ENCODE measurements at regions not wholly inside any gene's neighbourhood (a gene's known extent, or its start where the extent isn't known, plus 50 kb on each side); places are given as distances from the start of the nearest gene placed in this dataset.

DNA sequence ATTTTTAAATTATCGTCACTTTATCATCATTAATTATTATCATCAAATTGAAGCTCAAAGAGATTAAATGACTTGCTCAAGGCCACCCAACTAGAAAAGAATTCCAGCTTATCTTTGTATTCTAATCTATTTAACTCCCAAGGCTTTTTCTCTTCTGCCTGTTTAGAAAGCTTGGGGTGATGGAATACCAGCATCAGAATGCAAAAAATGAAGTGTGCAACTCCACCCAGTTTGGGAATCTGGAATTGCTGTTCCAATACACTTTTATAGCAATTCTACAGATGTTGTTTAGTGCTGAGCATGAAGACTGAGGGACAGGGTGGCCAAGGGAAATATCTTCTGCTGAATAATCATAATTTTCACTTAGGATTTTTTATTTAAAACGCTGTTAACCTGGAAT lies 97.2 kb upstream of the FIBIN start:
- no peak for FAIRE-seq
- H3K4me1 ChIP-seq (ENCODE audit: control insufficient read depth in 3 of 3, insufficient read depth in 2 of 3, low read depth in 1 of 3, low read length in 2 of 3), result no peaks in the 10 kb centered on the region
- H3K27ac ChIP-seq (ENCODE audit: low read depth in 1 of 3, low read length in 2 of 3), result no peak overlapping the region
- no peak for DNase-seq
- H3K36me3 ChIP-seq (ENCODE audit: control insufficient read depth in 3 of 3, insufficient read depth in 2 of 3, low read depth in 1 of 3, low read length in 3 of 3), result no peaks in the 10 kb centered on the region
- no peaks in the 10 kb centered on the region for H3K9me3 ChIP-seq (ENCODE audit: control insufficient read depth in 2 of 2, insufficient read depth in 1 of 2, low read depth in 1 of 2, low read length in 1 of 2)
- WGBS, 3 donors, result 25 to 45% (median 32%) methylated on average over 2 of the region's 2 CpGs
- H3K4me3 ChIP-seq (ENCODE audit: low read depth in 1 of 3, low read length in 3 of 3), result no peak overlapping the region
- H3K27me3 ChIP-seq (ENCODE audit: control insufficient read depth in 3 of 3, insufficient read depth in 3 of 3, low read length in 3 of 3), result no peaks in the 10 kb centered on the region

- no peak overlapping the region for H3K4me3 ChIP-seq (ENCODE audit: low read depth in 1 of 3, low read length in 3 of 3)
- DNase-seq (no peak), FAIRE-seq (no peak)
- no peaks in the 10 kb centered on the region for H3K36me3 ChIP-seq (ENCODE audit: control insufficient read depth in 3 of 3, insufficient read depth in 2 of 3, low read depth in 1 of 3, low read length in 3 of 3)
- no peak overlapping the region for H3K27ac ChIP-seq (ENCODE audit: low read depth in 1 of 3, low read length in 2 of 3)
- no peaks in the 10 kb centered on the region for H3K27me3 ChIP-seq (ENCODE audit: control insufficient read depth in 3 of 3, insufficient read depth in 3 of 3, low read length in 3 of 3)
- no peaks in the 10 kb centered on the region for H3K9me3 ChIP-seq (ENCODE audit: control insufficient read depth in 2 of 2, insufficient read depth in 1 of 2, low read depth in 1 of 2, low read length in 1 of 2)
- no peaks in the 10 kb centered on the region for H3K4me1 ChIP-seq (ENCODE audit: control insufficient read depth in 3 of 3, insufficient read depth in 2 of 3, low read depth in 1 of 3, low read length in 2 of 3)
- whole genome bisulfite sequencing, 3 donors, result 77 to 95% (median 86%) methylated on average over 1 of the region's 1 CpG
Measured at GRCh38 chr11:26898799-26899198, 95.1 kb upstream of the FIBIN start.

- H3K27ac ChIP-seq (ENCODE audit: low read depth in 1 of 3, low read length in 2 of 3), result no peak overlapping the region
Measured at GRCh38 chr11:26901162-26901561, 92.8 kb upstream of the FIBIN start.

GRCh38 chr11:26904132-26904531 lies 89.8 kb upstream of the FIBIN start:
- 76 to 100% (median 87%) methylated on average over 1 of the region's 1 CpG for WGBS, 3 donors
- DNase-seq (no peak), FAIRE-seq (no peak)
- Histone ChIP-seq H3K27me3 (ENCODE audit: control insufficient read depth in 3 of 3, insufficient read depth in 3 of 3, low read length in 3 of 3) (no peaks in the 10 kb centered on the region), H3K27ac (ENCODE audit: low read depth in 1 of 3, low read length in 2 of 3) (no peak overlapping the region), H3K36me3 (ENCODE audit: control insufficient read depth in 3 of 3, insufficient read depth in 2 of 3, low read depth in 1 of 3, low read length in 3 of 3) (no peaks in the 10 kb centered on the region), H3K4me1 (ENCODE audit: control insufficient read depth in 3 of 3, insufficient read depth in 2 of 3, low read depth in 1 of 3, low read length in 2 of 3) (no peaks in the 10 kb centered on the region), H3K9me3 (ENCODE audit: control insufficient read depth in 2 of 2, insufficient read depth in 1 of 2, low read depth in 1 of 2, low read length in 1 of 2) (no peaks in the 10 kb centered on the region), H3K4me3 (ENCODE audit: low read depth in 1 of 3, low read length in 3 of 3) (no peak overlapping the region)

More at GRCh38 chr11:26901162-26901561, 92.8 kb upstream of the FIBIN start:
- Histone ChIP-seq H3K36me3 (ENCODE audit: control insufficient read depth in 3 of 3, insufficient read depth in 2 of 3, low read depth in 1 of 3, low read length in 3 of 3) (no peaks in the 10 kb centered on the region), H3K27me3 (ENCODE audit: control insufficient read depth in 3 of 3, insufficient read depth in 3 of 3, low read length in 3 of 3) (no peaks in the 10 kb centered on the region), H3K9me3 (ENCODE audit: control insufficient read depth in 2 of 2, insufficient read depth in 1 of 2, low read depth in 1 of 2, low read length in 1 of 2) (no peaks in the 10 kb centered on the region), H3K4me1 (ENCODE audit: control insufficient read depth in 3 of 3, insufficient read depth in 2 of 3, low read depth in 1 of 3, low read length in 2 of 3) (no peaks in the 10 kb centered on the region), H3K4me3 (ENCODE audit: low read depth in 1 of 3, low read length in 3 of 3) (no peak overlapping the region)
- DNase-seq (peak in 1 of 2 donors; percentile 2), FAIRE-seq (no peak)
- 57 to 96% (median 67%) methylated on average over 1 of the region's 1 CpG for WGBS, 3 donors

DNA sequence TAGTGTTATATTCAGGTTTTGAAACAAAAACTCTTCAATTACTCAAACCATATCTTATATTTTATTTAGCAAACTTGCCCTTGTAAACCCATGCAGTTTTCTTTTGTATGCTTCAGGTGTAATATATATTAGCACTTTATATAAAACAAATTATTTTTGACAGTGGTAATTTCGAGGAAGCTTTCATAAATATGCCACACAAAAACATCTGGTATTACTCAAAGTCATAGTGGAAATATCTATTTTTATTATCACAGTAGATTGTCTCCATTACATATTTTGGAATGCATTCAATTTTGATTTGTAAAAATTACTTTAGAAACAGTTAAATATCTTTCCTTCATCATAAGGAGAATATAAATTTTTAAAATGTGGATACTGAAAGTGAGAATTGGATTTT lies 89.1 kb upstream of the FIBIN start:
- no peak overlapping the region for H3K4me3 ChIP-seq (ENCODE audit: low read depth in 1 of 3, low read length in 3 of 3)
- 9 to 29% (median 12%) methylated on average over 1 of the region's 1 CpG for WGBS, 3 donors

GRCh38 chr11:26905368-26905767 lies 88.5 kb upstream of the FIBIN start:
- DNase-seq (no peak), FAIRE-seq (no peak)
- Histone ChIP-seq H3K36me3 (ENCODE audit: control insufficient read depth in 3 of 3, insufficient read depth in 2 of 3, low read depth in 1 of 3, low read length in 3 of 3) (no peaks in the 10 kb centered on the region), H3K27ac (ENCODE audit: low read depth in 1 of 3, low read length in 2 of 3) (no peak overlapping the region), H3K4me1 (ENCODE audit: control insufficient read depth in 3 of 3, insufficient read depth in 2 of 3, low read depth in 1 of 3, low read length in 2 of 3) (no peaks in the 10 kb centered on the region), H3K9me3 (ENCODE audit: control insufficient read depth in 2 of 2, insufficient read depth in 1 of 2, low read depth in 1 of 2, low read length in 1 of 2) (no peaks in the 10 kb centered on the region), H3K27me3 (ENCODE audit: control insufficient read depth in 3 of 3, insufficient read depth in 3 of 3, low read length in 3 of 3) (no peaks in the 10 kb centered on the region), H3K4me3 (ENCODE audit: low read depth in 1 of 3, low read length in 3 of 3) (no peak overlapping the region)
- WGBS, 3 donors, result 70 to 81% (median 73%) methylated on average over 3 of the region's 3 CpGs

More for the DNA sequence above, 89.1 kb upstream of the FIBIN start:
- Histone ChIP-seq H3K27ac (ENCODE audit: low read depth in 1 of 3, low read length in 2 of 3) (no peak overlapping the region), H3K9me3 (ENCODE audit: control insufficient read depth in 2 of 2, insufficient read depth in 1 of 2, low read depth in 1 of 2, low read length in 1 of 2) (no peaks in the 10 kb centered on the region), H3K36me3 (ENCODE audit: control insufficient read depth in 3 of 3, insufficient read depth in 2 of 3, low read depth in 1 of 3, low read length in 3 of 3) (no peaks in the 10 kb centered on the region), H3K4me1 (ENCODE audit: control insufficient read depth in 3 of 3, insufficient read depth in 2 of 3, low read depth in 1 of 3, low read length in 2 of 3) (no peaks in the 10 kb centered on the region), H3K27me3 (ENCODE audit: control insufficient read depth in 3 of 3, insufficient read depth in 3 of 3, low read length in 3 of 3) (no peaks in the 10 kb centered on the region)
- FAIRE-seq (peak; percentile 78), DNase-seq (no peak)

DNA sequence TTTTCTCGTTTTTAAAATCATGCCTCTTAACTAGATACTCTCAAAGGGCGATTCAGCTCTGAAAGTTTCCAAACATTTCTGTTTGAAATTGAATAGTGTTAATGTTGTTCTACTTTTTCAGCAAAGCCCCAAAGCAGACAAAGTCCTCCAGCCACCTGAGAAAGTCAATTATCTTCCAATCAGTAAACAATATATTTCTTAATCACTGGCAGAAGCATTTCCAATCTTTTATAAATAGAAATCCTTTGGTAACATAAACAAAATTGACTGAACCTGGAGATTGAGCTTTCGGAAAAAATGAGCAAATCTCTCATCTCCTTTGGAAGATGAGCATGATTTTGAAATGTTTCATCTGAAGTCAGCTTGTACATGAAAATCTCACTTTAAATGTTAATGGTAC lies 84.4 kb upstream of the FIBIN start:
- 35 to 55% (median 39%) methylated on average over 3 of the region's 3 CpGs for WGBS, 3 donors
- Histone ChIP-seq H3K27me3 (ENCODE audit: control insufficient read depth in 3 of 3, insufficient read depth in 3 of 3, low read length in 3 of 3) (no peaks in the 10 kb centered on the region), H3K27ac (ENCODE audit: low read depth in 1 of 3, low read length in 2 of 3) (no peak overlapping the region), H3K4me1 (ENCODE audit: control insufficient read depth in 3 of 3, insufficient read depth in 2 of 3, low read depth in 1 of 3, low read length in 2 of 3) (no peaks in the 10 kb centered on the region), H3K4me3 (ENCODE audit: low read depth in 1 of 3, low read length in 3 of 3) (no peak overlapping the region), H3K36me3 (ENCODE audit: control insufficient read depth in 3 of 3, insufficient read depth in 2 of 3, low read depth in 1 of 3, low read length in 3 of 3) (no peaks in the 10 kb centered on the region), H3K9me3 (ENCODE audit: control insufficient read depth in 2 of 2, insufficient read depth in 1 of 2, low read depth in 1 of 2, low read length in 1 of 2) (no peaks in the 10 kb centered on the region)
- no peak for FAIRE-seq
- DNase-seq, result no peak

GRCh38 chr11:26909991-26910591 lies 83.8 kb upstream of the FIBIN start:
- Histone ChIP-seq H3K4me1 (ENCODE audit: control insufficient read depth in 3 of 3, insufficient read depth in 2 of 3, low read depth in 1 of 3, low read length in 2 of 3) (no peaks in the 10 kb centered on the region), H3K4me3 (ENCODE audit: low read depth in 1 of 3, low read length in 3 of 3) (no peak overlapping the region), H3K36me3 (ENCODE audit: control insufficient read depth in 3 of 3, insufficient read depth in 2 of 3, low read depth in 1 of 3, low read length in 3 of 3) (no peaks in the 10 kb centered on the region), H3K27me3 (ENCODE audit: control insufficient read depth in 3 of 3, insufficient read depth in 3 of 3, low read length in 3 of 3) (no peaks in the 10 kb centered on the region), H3K27ac (ENCODE audit: low read depth in 1 of 3, low read length in 2 of 3) (no peak overlapping the region), H3K9me3 (ENCODE audit: control insufficient read depth in 2 of 2, insufficient read depth in 1 of 2, low read depth in 1 of 2, low read length in 1 of 2) (no peaks in the 10 kb centered on the region)
- FAIRE-seq, result no peak
- 64 to 70% (median 67%) methylated on average over 6 of the region's 6 CpGs for WGBS, 3 donors
- DNase-seq, result no peak

- H3K9me3 ChIP-seq (ENCODE audit: control insufficient read depth in 2 of 2, insufficient read depth in 1 of 2, low read depth in 1 of 2, low read length in 1 of 2), result no peaks in the 10 kb centered on the region
- DNase-seq (no peak), FAIRE-seq (no peak)
- no peaks in the 10 kb centered on the region for H3K27me3 ChIP-seq (ENCODE audit: control insufficient read depth in 3 of 3, insufficient read depth in 3 of 3, low read length in 3 of 3)
- no peak overlapping the region for H3K27ac ChIP-seq (ENCODE audit: low read depth in 1 of 3, low read length in 2 of 3)
- no peak overlapping the region for H3K4me3 ChIP-seq (ENCODE audit: low read depth in 1 of 3, low read length in 3 of 3)
- no peaks in the 10 kb centered on the region for H3K36me3 ChIP-seq (ENCODE audit: control insufficient read depth in 3 of 3, insufficient read depth in 2 of 3, low read depth in 1 of 3, low read length in 3 of 3)
- 66 to 77% (median 67%) methylated on average over 6 of the region's 6 CpGs for WGBS, 3 donors
- no peaks in the 10 kb centered on the region for H3K4me1 ChIP-seq (ENCODE audit: control insufficient read depth in 3 of 3, insufficient read depth in 2 of 3, low read depth in 1 of 3, low read length in 2 of 3)
Measured at GRCh38 chr11:26914968-26915367, 78.9 kb upstream of the FIBIN start.

Data from small intestine (tissue), 7 donors.